GM12878 (cell line): ENCODE measurements at regions not wholly inside any gene's neighbourhood (a gene's known extent, or its start where the extent isn't known, plus 50 kb on each side); places are given as distances from the start of the nearest gene placed in this dataset.

Source experiments
- ATAC-seq: fragments of 200-7000 bp; cut with Tn5 transposase; 3 replicates; pipeline ENCODE4 v1.9.1; 2020; ENCODE audit warnings: mild to moderate bottlenecking, moderate library complexity
- BruUV-seq: library from RNA; stranded (reverse); fragments of 400-500 nt; replicated peaks from 2 replicates; lab custom pipeline; 2021; lab: Mats Ljungman, UMichigan
- CTCF ChIA-PET: fragments of 300-600 bp; sonication (Branson Sonifier 250); formaldehyde crosslinking; extraction: SDS; loops from one replicate; lab custom pipeline; 2021; ENCODE audit warnings: inconsistent platforms; lab: Yijun Ruan, JAX
- POLR2A ChIA-PET: fragments of 350-600 bp; formaldehyde crosslinking; extraction: SDS; loops from one replicate; lab custom pipeline; 2021; ENCODE audit warnings: inconsistent platforms; lab: Charles Lee
- RAD21 ChIA-PET: fragments of 300-600 bp; sonication (Branson Sonifier 250); formaldehyde crosslinking; loops from one replicate; lab custom pipeline; 2023; ENCODE audit warnings: antibody characterized with exemption; ENCODE audit not compliant: unreplicated experiment; lab: Charles Lee
- SMC1A ChIA-PET: fragments of 300-600 bp; sonication (Branson Sonifier 250); formaldehyde crosslinking; loops from one replicate; lab custom pipeline; 2023; ENCODE audit not compliant: unreplicated experiment, uncharacterized antibody; lab: Charles Lee
- DNase-seq: peaks from one replicate; pipeline ENCODE4 v3.0.0-alpha.2; 2011; ENCODE audit warnings: low read depth, low spot score
- FAIRE-seq: peaks from 3 replicates; lab custom pipeline; 2011; peaks lifted over from hg19 to GRCh38; lab: Jason Lieb, UNC
- H2AFZ ChIP-seq: 2 replicates; pipeline ENCODE4 v1.6.0; 2011; ENCODE audit warnings: low read depth, low read length, control low read depth; ENCODE audit not compliant: control insufficient read depth
- H3K27ac ChIP-seq: 2 replicates; pipeline ENCODE4 v1.5.1; 2011; ENCODE audit warnings: control low read depth; ENCODE audit not compliant: control insufficient read depth, insufficient read depth
- H3K27me3 ChIP-seq, 2 experiments: replicated peaks in 1 of 2; 2 replicates each; pipeline versions ENCODE4 v1.6.0 to v1.6.1; 2011; ENCODE audit warnings: low read length in 1 of 2; ENCODE audit not compliant: control insufficient read depth in 2 of 2, insufficient read depth in 2 of 2
- H3K36me3 ChIP-seq, 2 experiments: 2 replicates each; pipeline ENCODE4 v1.5.1; 2011; ENCODE audit warnings: low read length in 1 of 2; ENCODE audit not compliant: control insufficient read depth in 2 of 2, insufficient read depth in 2 of 2
- H3K4me1 ChIP-seq: 2 replicates; pipeline ENCODE4 v1.6.1; 2011; ENCODE audit warnings: mild to moderate bottlenecking, low read length, moderate library complexity, mixed read lengths; ENCODE audit not compliant: control insufficient read depth, insufficient read depth
- H3K4me2 ChIP-seq: 2 replicates; pipeline ENCODE4 v1.6.0; 2011; ENCODE audit warnings: control low read depth; ENCODE audit not compliant: control insufficient read depth, insufficient read depth
- H3K4me3 ChIP-seq: fragments of 200-600 bp; sonication (generic); 2 replicates; pipeline ENCODE4 v1.5.1; 2016
- H3K79me2 ChIP-seq: 2 replicates; pipeline ENCODE4 v1.6.0; 2011; ENCODE audit warnings: low read length; ENCODE audit not compliant: control insufficient read depth, insufficient read depth
- H3K9ac ChIP-seq: 2 replicates; pipeline ENCODE4 v1.8.0; 2011; ENCODE audit warnings: low read length, control low read depth, mixed read lengths; ENCODE audit not compliant: control insufficient read depth, insufficient read depth
- H3K9me3 ChIP-seq: replicated peaks from 3 replicates; pipeline ENCODE4 v1.5.1; 2011; ENCODE audit warnings: mild to moderate bottlenecking, low read length; ENCODE audit not compliant: control insufficient read depth, insufficient read depth
- H4K20me1 ChIP-seq: 2 replicates; pipeline ENCODE4 v1.6.0; 2011; ENCODE audit not compliant: control insufficient read depth, insufficient read depth
- ATF7 ChIP-seq: fragments of 450-650 bp; IDR thresholded peaks from 2 replicates; pipeline ENCODE4 v1.6.1; 2016; ENCODE audit warnings: low read depth, mild to moderate bottlenecking
- CREB1 ChIP-seq: IDR thresholded peaks from 2 replicates; pipeline ENCODE4 v1.6.1; 2012; ENCODE audit warnings: low read depth, mild to moderate bottlenecking, inconsistent platforms
- EP300 ChIP-seq, 2 experiments: fragments of 150-350 bp in 1 of 2; IDR thresholded peaks; 2 replicates each; pipeline ENCODE4 v1.6.1; 2011 to 2012; ENCODE audit warnings: low read depth in 2 of 2, low read length in 2 of 2, borderline replicate concordance in 1 of 2, improper control_type of control experiment in 1 of 2, inconsistent platforms in 1 of 2; ENCODE audit not compliant: control insufficient read depth in 1 of 2
- ESRRA ChIP-seq: IDR thresholded peaks from 2 replicates; pipeline ENCODE4 v1.6.1; 2012; ENCODE audit warnings: mild to moderate bottlenecking, low read length, improper control_type of control experiment
- GATAD2B ChIP-seq: fragments of 450-650 bp; conservative IDR thresholded peaks from 2 replicates; pipeline ENCODE4 v1.6.1; 2017; ENCODE audit warnings: low read depth, mild to moderate bottlenecking, moderate library complexity
- HDAC2 ChIP-seq: fragments of 200-600 bp; sonication (generic); IDR thresholded peaks from 2 replicates; pipeline ENCODE4 v1.6.1; 2017
- HDAC6 ChIP-seq: fragments of 200-600 bp; sonication (generic); IDR thresholded peaks from one replicate; pipeline ENCODE4 v1.8.0; 2017; ENCODE audit warnings: antibody characterized with exemption; ENCODE audit not compliant: unreplicated experiment
- LARP7 ChIP-seq: fragments of 450-650 bp; IDR thresholded peaks from 2 replicates; pipeline ENCODE4 v1.6.1; 2017; ENCODE audit warnings: mild to moderate bottlenecking
- MEF2A ChIP-seq: IDR thresholded peaks from 2 replicates; pipeline ENCODE4 v1.6.1; 2011; ENCODE audit warnings: low read depth, mild to moderate bottlenecking, low read length, moderate library complexity; ENCODE audit not compliant: insufficient read depth
- MYB ChIP-seq: fragments of 150-350 bp; IDR thresholded peaks from 2 replicates; pipeline ENCODE4 v1.6.1; 2014; ENCODE audit warnings: mild to moderate bottlenecking, low read depth, low read length, borderline replicate concordance
- NBN ChIP-seq: fragments of 450-650 bp; IDR thresholded peaks from 2 replicates; pipeline ENCODE4 v1.6.1; 2016
- NFIC ChIP-seq: IDR thresholded peaks from 2 replicates; pipeline ENCODE4 v1.6.1; 2012; ENCODE audit warnings: low read depth, mild to moderate bottlenecking, inconsistent platforms, low read length, moderate library complexity
- NR2C1 ChIP-seq: fragments of 450-650 bp; IDR thresholded peaks from 2 replicates; pipeline ENCODE4 v1.6.1; 2017; ENCODE audit warnings: antibody characterized with exemption, mild to moderate bottlenecking, moderate library complexity
- PML ChIP-seq: IDR thresholded peaks from 2 replicates; pipeline ENCODE4 v1.6.1; 2012; ENCODE audit warnings: low read length, inconsistent platforms
- POU2F2 ChIP-seq: IDR thresholded peaks from 3 replicates; pipeline ENCODE4 v1.6.1; 2011; ENCODE audit warnings: low read depth, mild to moderate bottlenecking, low read length, borderline replicate concordance
- RCOR1 ChIP-seq: conservative IDR thresholded peaks from 2 replicates; pipeline ENCODE4 v1.6.1; 2012; ENCODE audit warnings: low read depth, low read length, improper control_type of control experiment
- STAT3 ChIP-seq: IDR thresholded peaks from 2 replicates; pipeline ENCODE4 v1.6.1; 2011; ENCODE audit warnings: low read depth, low read length, improper control_type of control experiment
- ZNF384 ChIP-seq: IDR thresholded peaks from 2 replicates; pipeline ENCODE4 v1.6.1; 2012; ENCODE audit warnings: low read depth, mild to moderate bottlenecking, low read length, improper control_type of control experiment, borderline replicate concordance
- in situ Hi-C: fragments of 300-500 bp; cut with MboI; formaldehyde crosslinking; loops from 9 replicates; pipeline ENCODE4 v1.14.3; 2018; ENCODE audit warnings: mixed read lengths
- intact Hi-C: fragments of 100-400 bp; cut with micrococcal nuclease; formaldehyde crosslinking; loops from one replicate; pipeline ENCODE4 v1.14.2; 2022; ENCODE audit not compliant: unreplicated experiment
- TF ChIP-seq, protein P1 (sequence below): fragments of 450-650 bp; IDR thresholded peaks from 2 replicates; pipeline ENCODE4 v1.6.1; 2017; ENCODE audit warnings: borderline replicate concordance
- TF ChIP-seq, protein P2 (sequence below): fragments of 450-650 bp; IDR thresholded peaks from 2 replicates; pipeline ENCODE4 v1.6.1; 2016; ENCODE audit warnings: mild to moderate bottlenecking, moderate library complexity, borderline replicate concordance
- TF ChIP-seq, protein P3 (sequence below): fragments of 450-650 bp; IDR thresholded peaks from 2 replicates; pipeline ENCODE4 v1.6.1; 2017; ENCODE audit warnings: mild to moderate bottlenecking

DNA sequence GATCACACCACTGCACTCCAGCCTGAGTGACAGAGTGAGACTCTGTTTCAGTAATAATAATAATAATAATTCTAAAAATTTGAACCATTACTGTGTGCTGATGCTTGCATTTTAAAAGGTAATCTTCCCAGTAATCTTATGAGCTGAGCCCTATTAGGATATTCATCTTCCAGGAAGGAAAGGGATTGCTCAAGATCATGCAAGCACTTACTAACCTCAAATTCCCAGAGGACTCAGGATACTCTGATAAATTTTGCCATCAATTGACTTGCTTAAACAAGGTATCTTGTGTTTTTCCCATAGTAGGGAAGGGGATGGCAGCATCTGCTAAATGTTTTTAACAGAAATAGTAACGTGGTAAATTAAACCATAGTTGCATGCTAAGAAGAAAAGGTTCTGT lies 176.4 kb upstream of the MRPS30 start (continued):
- no peak for TF ChIP-seq NFIC
- TF ChIP-seq RCOR1, result no peak
- TF ChIP-seq MYB, result no peak
- no peak for TF ChIP-seq STAT3
- TF ChIP-seq, protein P1, sequence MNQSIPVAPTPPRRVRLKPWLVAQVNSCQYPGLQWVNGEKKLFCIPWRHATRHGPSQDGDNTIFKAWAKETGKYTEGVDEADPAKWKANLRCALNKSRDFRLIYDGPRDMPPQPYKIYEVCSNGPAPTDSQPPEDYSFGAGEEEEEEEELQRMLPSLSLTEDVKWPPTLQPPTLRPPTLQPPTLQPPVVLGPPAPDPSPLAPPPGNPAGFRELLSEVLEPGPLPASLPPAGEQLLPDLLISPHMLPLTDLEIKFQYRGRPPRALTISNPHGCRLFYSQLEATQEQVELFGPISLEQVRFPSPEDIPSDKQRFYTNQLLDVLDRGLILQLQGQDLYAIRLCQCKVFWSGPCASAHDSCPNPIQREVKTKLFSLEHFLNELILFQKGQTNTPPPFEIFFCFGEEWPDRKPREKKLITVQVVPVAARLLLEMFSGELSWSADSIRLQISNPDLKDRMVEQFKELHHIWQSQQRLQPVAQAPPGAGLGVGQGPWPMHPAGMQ, result no peak
- no peak for TF ChIP-seq HDAC6
- TF ChIP-seq ATF7, result no peak
- no peak for TF ChIP-seq POU2F2
- no peak for TF ChIP-seq ESRRA
- no peak for TF ChIP-seq GATAD2B
- no peak for TF ChIP-seq PML
- no peak for TF ChIP-seq CREB1
- TF ChIP-seq EP300 (IDR thresholded peaks at IDR 0.05; ENCODE audit: borderline replicate concordance in 1 of 2, control insufficient read depth in 1 of 2, low read depth in 2 of 2, low read length in 2 of 2), result no peak

DNA sequence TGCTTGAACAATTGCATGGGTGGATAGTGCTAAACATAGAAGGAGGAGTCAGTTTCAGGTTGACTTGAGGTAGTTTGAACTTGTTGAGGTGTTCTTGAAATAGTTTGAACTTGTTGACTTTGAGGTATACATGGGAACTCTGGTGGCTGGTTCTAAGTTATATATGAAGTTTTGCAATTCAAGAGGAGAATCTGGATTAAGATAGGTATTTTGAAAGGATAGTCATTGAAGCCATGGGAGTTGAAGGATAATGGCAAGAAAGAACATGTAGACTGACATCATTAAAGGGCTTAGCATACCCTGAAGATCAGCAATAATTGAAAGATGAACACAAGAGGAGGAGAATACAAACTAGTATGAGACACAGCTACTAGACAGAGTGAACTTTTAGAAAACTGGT lies 181.9 kb upstream of the MRPS30 start:
- H2AFZ ChIP-seq, result no peak overlapping the region
- no peak overlapping the region for H3K27ac ChIP-seq
- no peaks in the 10 kb centered on the region for H3K9me3 ChIP-seq
- no peak overlapping the region for H3K4me2 ChIP-seq
- ChIA-PET CTCF (no interaction called here), POLR2A (no interaction called here), RAD21 (no interaction called here), SMC1A (no interaction called here)
- no peaks in the 10 kb centered on the region for H3K79me2 ChIP-seq
- no peaks in the 10 kb centered on the region for H3K4me1 ChIP-seq
- no peak overlapping the region for H3K9ac ChIP-seq
- intact Hi-C loops (no loop called here), in situ Hi-C loops (no loop called here)
- no peaks in the 10 kb centered on the region for H3K27me3 ChIP-seq
- H4K20me1 ChIP-seq, result no peaks in the 10 kb centered on the region
- H3K4me3 ChIP-seq, result no peak overlapping the region
- ATAC-seq (no peak), FAIRE-seq (no peak), DNase-seq (no peak)
- BruUV-seq, result no TSS peak
- H3K36me3 ChIP-seq, result no peaks in the 10 kb centered on the region
- no peak for TF ChIP-seq ZNF384
- TF ChIP-seq, protein P2, sequence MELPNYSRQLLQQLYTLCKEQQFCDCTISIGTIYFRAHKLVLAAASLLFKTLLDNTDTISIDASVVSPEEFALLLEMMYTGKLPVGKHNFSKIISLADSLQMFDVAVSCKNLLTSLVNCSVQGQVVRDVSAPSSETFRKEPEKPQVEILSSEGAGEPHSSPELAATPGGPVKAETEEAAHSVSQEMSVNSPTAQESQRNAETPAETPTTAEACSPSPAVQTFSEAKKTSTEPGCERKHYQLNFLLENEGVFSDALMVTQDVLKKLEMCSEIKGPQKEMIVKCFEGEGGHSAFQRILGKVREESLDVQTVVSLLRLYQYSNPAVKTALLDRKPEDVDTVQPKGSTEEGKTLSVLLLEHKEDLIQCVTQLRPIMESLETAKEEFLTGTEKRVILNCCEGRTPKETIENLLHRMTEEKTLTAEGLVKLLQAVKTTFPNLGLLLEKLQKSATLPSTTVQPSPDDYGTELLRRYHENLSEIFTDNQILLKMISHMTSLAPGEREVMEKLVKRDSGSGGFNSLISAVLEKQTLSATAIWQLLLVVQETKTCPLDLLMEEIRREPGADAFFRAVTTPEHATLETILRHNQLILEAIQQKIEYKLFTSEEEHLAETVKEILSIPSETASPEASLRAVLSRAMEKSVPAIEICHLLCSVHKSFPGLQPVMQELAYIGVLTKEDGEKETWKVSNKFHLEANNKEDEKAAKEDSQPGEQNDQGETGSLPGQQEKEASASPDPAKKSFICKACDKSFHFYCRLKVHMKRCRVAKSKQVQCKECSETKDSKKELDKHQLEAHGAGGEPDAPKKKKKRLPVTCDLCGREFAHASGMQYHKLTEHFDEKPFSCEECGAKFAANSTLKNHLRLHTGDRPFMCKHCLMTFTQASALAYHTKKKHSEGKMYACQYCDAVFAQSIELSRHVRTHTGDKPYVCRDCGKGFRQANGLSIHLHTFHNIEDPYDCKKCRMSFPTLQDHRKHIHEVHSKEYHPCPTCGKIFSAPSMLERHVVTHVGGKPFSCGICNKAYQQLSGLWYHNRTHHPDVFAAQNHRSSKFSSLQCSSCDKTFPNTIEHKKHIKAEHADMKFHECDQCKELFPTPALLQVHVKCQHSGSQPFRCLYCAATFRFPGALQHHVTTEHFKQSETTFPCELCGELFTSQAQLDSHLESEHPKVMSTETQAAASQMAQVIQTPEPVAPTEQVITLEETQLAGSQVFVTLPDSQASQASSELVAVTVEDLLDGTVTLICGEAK, result no peak
- TF ChIP-seq MEF2A, result no peak
- no peak for TF ChIP-seq NR2C1
- TF ChIP-seq NBN, result no peak
- no peak for TF ChIP-seq LARP7
- no peak for TF ChIP-seq HDAC2
- TF ChIP-seq, protein P3, sequence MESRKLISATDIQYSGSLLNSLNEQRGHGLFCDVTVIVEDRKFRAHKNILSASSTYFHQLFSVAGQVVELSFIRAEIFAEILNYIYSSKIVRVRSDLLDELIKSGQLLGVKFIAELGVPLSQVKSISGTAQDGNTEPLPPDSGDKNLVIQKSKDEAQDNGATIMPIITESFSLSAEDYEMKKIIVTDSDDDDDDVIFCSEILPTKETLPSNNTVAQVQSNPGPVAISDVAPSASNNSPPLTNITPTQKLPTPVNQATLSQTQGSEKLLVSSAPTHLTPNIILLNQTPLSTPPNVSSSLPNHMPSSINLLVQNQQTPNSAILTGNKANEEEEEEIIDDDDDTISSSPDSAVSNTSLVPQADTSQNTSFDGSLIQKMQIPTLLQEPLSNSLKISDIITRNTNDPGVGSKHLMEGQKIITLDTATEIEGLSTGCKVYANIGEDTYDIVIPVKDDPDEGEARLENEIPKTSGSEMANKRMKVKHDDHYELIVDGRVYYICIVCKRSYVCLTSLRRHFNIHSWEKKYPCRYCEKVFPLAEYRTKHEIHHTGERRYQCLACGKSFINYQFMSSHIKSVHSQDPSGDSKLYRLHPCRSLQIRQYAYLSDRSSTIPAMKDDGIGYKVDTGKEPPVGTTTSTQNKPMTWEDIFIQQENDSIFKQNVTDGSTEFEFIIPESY, result no peak
